A549 (cell line): ENCODE measurements at regions not wholly inside any gene's neighbourhood (a gene's known extent, or its start where the extent isn't known, plus 50 kb on each side); places are given as distances from the start of the nearest gene placed in this dataset.
A peak's percentile ranks its signal among the peaks of the same experiment; 100 is the strongest.

ENCODE experiments used
- ATAC-seq, 2 experiments: fragments of 200-7000 bp in 1 of 2; fragments of >200 bp in 1 of 2; cut with Nextera tagmentation in 1 of 2; cut with Tn5 transposase in 1 of 2; 3 replicates each; pipeline versions ENCODE4 v1.8.0 to v1.9.1; 2018 to 2020; ENCODE audit warnings: mild to moderate bottlenecking in 1 of 2, moderate library complexity in 1 of 2
- CTCF ChIA-PET: fragments of 300-600 bp; sonication (Branson Sonifier 250); formaldehyde crosslinking; extraction: SDS; loops from one replicate; lab custom pipeline; 2021; ENCODE audit warnings: antibody characterized with exemption, inconsistent platforms; lab: Yijun Ruan, JAX
- POLR2A ChIA-PET: fragments of 350-600 bp; formaldehyde crosslinking; extraction: SDS; loops from one replicate; lab custom pipeline; 2021; ENCODE audit warnings: antibody characterized with exemption, inconsistent platforms; lab: Yijun Ruan, JAX
- DNase-seq, 2 experiments: peaks; one replicate each; pipeline versions ENCODE4 v3.0.0 to v3.0.0-alpha.2; 2011 to 2016; ENCODE audit warnings: low read depth in 1 of 2, low spot score in 1 of 2
- FAIRE-seq: peaks from 2 replicates; lab custom pipeline; 2011; peaks lifted over from hg19 to GRCh38; lab: Jason Lieb, UNC
- H3K27ac ChIP-seq, 2 experiments: fragments of >200 bp; sonication (Bioruptor Twin); formaldehyde crosslinking; 3 replicates each; pipeline ENCODE4 v1.5.1; 2016 to 2017
- H3K4me1 ChIP-seq: fragments of >200 bp; sonication (Bioruptor Twin); formaldehyde crosslinking; 3 replicates; pipeline ENCODE4 v1.6.1; 2016
- H3K4me2 ChIP-seq: fragments of >200 bp; sonication (Bioruptor Twin); formaldehyde crosslinking; 3 replicates; pipeline ENCODE4 v1.6.1; 2016
- H3K4me3 ChIP-seq: fragments of >200 bp; sonication (Bioruptor Twin); formaldehyde crosslinking; 3 replicates; pipeline ENCODE4 v1.5.1; 2016
- H3K9me3 ChIP-seq: fragments of >200 bp; sonication (Bioruptor Twin); formaldehyde crosslinking; 3 replicates; pipeline ENCODE4 v1.6.1; 2016
- CHD2 ChIP-seq: fragments of 150-350 bp; IDR thresholded peaks from 2 replicates; pipeline ENCODE4 v1.6.1; 2014; ENCODE audit warnings: low read length; ENCODE audit not compliant: partially characterized antibody
- EP300 ChIP-seq, 2 experiments: fragments of >200 bp; sonication (Bioruptor Twin); formaldehyde crosslinking; IDR thresholded peaks; 2 replicates in 1 of 2; 3 replicates in 1 of 2; pipeline ENCODE4 v1.6.1; 2016 to 2017
- ESRRA ChIP-seq: fragments of 150-350 bp; IDR thresholded peaks from 2 replicates; pipeline ENCODE4 v1.6.1; 2014; ENCODE audit warnings: mild to moderate bottlenecking, low read length, borderline replicate concordance
- JUN ChIP-seq, 2 experiments: fragments of >200 bp; sonication (Bioruptor Twin); formaldehyde crosslinking; IDR thresholded peaks; 2 replicates in 1 of 2; 3 replicates in 1 of 2; pipeline ENCODE4 v1.6.1; 2016 to 2017
- MAFK ChIP-seq: fragments of 450-650 bp; IDR thresholded peaks from 2 replicates; pipeline ENCODE4 v1.6.1; 2014; ENCODE audit not compliant: partially characterized antibody
- MAZ ChIP-seq: fragments of 150-350 bp; IDR thresholded peaks from 2 replicates; pipeline ENCODE4 v1.6.1; 2014; ENCODE audit warnings: antibody characterized with exemption, low read depth, low read length, borderline replicate concordance
- RAD21 ChIP-seq, 2 experiments: fragments of >200 bp in 1 of 2; sonication (Bioruptor Twin) in 1 of 2; formaldehyde crosslinking in 1 of 2; IDR thresholded peaks in 1 of 2; conservative IDR thresholded peaks in 1 of 2; 2 replicates in 1 of 2; 3 replicates in 1 of 2; pipeline ENCODE4 v1.6.1; 2012 to 2018; ENCODE audit warnings: inconsistent platforms in 1 of 2
- TP53 ChIP-seq: fragments of 250-450 bp; sonication (Bioruptor Pico); IDR thresholded peaks from 2 replicates; pipeline ENCODE4 v1.5.0; 2021; ENCODE audit warnings: mild to moderate bottlenecking, moderate library complexity
- ZSCAN20 ChIP-seq: fragments of 250-450 bp; sonication (Bioruptor Pico); IDR thresholded peaks from 2 replicates; pipeline ENCODE4 v1.8.0; 2022; ENCODE audit warnings: mild to moderate bottlenecking, moderate library complexity
- WGBS: methylation state at CpG from one replicate; pipeline ENCODE4 v1.1.6; 2017; ENCODE audit errors: missing lambda C conversion rate; 5-methylcytosine and 5-hydroxymethylcytosine counted together
- TF ChIP-seq, protein P1 (sequence below): fragments of 450-650 bp; IDR thresholded peaks from 2 replicates; pipeline ENCODE4 v1.6.1; 2014; ENCODE audit warnings: antibody characterized with exemption
- TF ChIP-seq, protein P2 (sequence below): IDR thresholded peaks from 2 replicates; pipeline ENCODE4 v1.6.1; 2012
- TF ChIP-seq, protein P3 (sequence below): IDR thresholded peaks from 2 replicates; pipeline ENCODE4 v1.6.1; 2012; ENCODE audit warnings: low read depth, borderline replicate concordance
- TF ChIP-seq, protein P4 (sequence below): fragments of 250-450 bp; sonication (Bioruptor Pico); IDR thresholded peaks from 2 replicates; pipeline ENCODE4 v1.5.0; 2021; ENCODE audit warnings: mild to moderate bottlenecking, moderate library complexity, borderline replicate concordance
- TF ChIP-seq, protein P5 (sequence below): fragments of >200 bp; sonication (Bioruptor Twin); formaldehyde crosslinking; IDR thresholded peaks from 3 replicates; pipeline ENCODE4 v1.5.1; 2016

DNA sequence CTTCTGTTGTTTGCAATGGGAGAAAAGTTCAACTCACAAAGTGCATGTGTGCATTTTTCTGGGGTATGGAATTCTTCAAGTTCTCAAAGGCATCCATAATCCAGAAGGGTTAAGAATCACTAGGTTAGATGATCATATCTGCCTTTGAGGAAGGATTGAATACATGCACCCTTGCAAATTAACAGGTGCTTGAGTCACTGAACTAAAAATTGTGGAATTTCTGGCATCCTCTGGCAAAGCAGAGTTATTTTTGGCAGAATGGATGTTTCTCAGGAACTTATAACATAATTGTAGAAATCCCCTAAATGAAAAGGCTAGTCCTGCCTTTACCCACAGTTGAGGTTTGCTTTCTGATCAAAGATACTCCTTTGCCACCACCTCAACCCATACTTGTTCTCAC lies 136.5 kb upstream of the DYRK2 start (continued):
- TF ChIP-seq, protein P1, sequence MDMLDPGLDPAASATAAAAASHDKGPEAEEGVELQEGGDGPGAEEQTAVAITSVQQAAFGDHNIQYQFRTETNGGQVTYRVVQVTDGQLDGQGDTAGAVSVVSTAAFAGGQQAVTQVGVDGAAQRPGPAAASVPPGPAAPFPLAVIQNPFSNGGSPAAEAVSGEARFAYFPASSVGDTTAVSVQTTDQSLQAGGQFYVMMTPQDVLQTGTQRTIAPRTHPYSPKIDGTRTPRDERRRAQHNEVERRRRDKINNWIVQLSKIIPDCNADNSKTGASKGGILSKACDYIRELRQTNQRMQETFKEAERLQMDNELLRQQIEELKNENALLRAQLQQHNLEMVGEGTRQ: no peak
- TF ChIP-seq, all 56 proteins: peak for 0

DNA sequence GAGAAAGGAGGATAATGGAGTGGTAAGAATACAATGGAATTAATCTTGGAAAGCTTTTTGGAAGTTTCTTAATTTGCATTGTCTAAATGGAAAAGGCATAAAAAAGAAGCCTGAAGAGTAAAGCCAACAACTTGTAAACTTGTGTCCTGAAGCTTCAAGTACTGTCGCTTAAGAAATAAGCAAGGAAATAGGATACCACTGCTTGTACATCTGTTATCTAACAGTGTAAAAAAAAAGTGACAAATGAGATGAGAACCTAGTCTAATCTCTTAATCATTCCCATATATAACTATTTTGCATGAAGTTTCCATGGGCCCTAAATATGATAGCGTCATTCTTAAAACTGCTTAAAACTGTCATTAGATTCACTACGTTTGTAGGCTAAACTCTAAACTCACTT lies 134.0 kb upstream of the DYRK2 start:
- TF ChIP-seq ZSCAN20 (CRISPR knock-in tag): no peak
- TF ChIP-seq, protein P2, sequence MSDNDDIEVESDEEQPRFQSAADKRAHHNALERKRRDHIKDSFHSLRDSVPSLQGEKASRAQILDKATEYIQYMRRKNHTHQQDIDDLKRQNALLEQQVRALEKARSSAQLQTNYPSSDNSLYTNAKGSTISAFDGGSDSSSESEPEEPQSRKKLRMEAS: no peak
- no peak for TF ChIP-seq MAZ
- TF ChIP-seq RAD21 (conservative IDR thresholded peaks at IDR 0.05 in 1 of 2, IDR thresholded peaks at IDR 0.05 in 1 of 2): no peak

DNA sequence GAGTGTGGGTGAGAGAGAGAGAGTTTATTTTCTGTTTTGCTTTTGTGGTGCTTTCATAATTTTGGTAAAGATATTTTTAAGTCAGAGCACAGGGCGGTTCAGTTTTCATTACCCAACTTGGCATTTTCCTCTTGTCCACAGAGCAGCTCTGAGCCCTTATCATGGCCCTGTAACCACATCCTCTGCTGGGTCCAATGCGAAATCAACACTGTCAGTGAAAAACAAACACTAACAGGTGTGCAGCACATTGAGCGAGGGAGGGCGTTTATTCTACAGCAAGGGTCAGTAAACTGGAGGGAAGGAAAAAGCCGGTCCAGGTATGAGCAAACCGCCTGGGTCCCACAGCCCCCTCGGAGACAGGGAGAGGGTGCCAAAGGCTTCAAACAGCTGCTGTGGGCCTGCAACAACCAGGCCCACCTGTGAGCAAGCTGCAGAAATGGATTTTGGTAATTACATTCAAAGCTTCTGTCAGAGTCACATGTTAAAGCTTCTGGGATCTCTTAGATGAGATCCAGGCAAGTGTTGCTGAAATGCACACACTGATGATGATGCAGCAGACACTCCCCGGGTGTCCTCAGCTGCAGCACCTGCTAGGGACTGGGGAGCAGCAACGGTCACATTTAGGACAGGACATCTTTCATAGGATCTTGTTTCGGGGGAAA lies 132.7 kb upstream of the DYRK2 start:
- DNase-seq: no peak
- Histone ChIP-seq H3K4me1 (0 out of 3 replicates have a peak, but pooled peaks cover 7% of the 10 kb centered on the region), H3K4me3 (no peak overlapping the region), H3K9me3 (no peaks in the 10 kb centered on the region), H3K27ac (no peak overlapping the region), H3K4me2 (no peak overlapping the region)
- TF ChIP-seq, protein P3, sequence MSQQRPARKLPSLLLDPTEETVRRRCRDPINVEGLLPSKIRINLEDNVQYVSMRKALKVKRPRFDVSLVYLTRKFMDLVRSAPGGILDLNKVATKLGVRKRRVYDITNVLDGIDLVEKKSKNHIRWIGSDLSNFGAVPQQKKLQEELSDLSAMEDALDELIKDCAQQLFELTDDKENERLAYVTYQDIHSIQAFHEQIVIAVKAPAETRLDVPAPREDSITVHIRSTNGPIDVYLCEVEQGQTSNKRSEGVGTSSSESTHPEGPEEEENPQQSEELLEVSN: no peak
- TF ChIP-seq, protein P4, sequence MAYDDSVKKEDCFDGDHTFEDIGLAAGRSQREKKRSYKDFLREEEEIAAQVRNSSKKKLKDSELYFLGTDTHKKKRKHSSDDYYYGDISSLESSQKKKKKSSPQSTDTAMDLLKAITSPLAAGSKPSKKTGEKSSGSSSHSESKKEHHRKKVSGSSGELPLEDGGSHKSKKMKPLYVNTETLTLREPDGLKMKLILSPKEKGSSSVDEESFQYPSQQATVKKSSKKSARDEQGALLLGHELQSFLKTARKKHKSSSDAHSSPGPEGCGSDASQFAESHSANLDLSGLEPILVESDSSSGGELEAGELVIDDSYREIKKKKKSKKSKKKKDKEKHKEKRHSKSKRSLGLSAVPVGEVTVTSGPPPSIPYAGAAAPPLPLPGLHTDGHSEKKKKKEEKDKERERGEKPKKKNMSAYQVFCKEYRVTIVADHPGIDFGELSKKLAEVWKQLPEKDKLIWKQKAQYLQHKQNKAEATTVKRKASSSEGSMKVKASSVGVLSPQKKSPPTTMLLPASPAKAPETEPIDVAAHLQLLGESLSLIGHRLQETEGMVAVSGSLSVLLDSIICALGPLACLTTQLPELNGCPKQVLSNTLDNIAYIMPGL (CRISPR knock-in tag): no peak
- TF ChIP-seq TP53 (CRISPR knock-in tag): no peak
- no peak for TF ChIP-seq RAD21 (conservative IDR thresholded peaks at IDR 0.05 in 1 of 2, IDR thresholded peaks at IDR 0.05 in 1 of 2)
- TF ChIP-seq, protein P5, sequence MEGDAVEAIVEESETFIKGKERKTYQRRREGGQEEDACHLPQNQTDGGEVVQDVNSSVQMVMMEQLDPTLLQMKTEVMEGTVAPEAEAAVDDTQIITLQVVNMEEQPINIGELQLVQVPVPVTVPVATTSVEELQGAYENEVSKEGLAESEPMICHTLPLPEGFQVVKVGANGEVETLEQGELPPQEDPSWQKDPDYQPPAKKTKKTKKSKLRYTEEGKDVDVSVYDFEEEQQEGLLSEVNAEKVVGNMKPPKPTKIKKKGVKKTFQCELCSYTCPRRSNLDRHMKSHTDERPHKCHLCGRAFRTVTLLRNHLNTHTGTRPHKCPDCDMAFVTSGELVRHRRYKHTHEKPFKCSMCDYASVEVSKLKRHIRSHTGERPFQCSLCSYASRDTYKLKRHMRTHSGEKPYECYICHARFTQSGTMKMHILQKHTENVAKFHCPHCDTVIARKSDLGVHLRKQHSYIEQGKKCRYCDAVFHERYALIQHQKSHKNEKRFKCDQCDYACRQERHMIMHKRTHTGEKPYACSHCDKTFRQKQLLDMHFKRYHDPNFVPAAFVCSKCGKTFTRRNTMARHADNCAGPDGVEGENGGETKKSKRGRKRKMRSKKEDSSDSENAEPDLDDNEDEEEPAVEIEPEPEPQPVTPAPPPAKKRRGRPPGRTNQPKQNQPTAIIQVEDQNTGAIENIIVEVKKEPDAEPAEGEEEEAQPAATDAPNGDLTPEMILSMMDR: no peak
- no peak for TF ChIP-seq ESRRA
- ChIA-PET CTCF (no interaction called here), POLR2A (no interaction called here)
- ATAC-seq: no peak
- FAIRE-seq: no peak
- WGBS: 66% methylated on average over 10 of the region's 10 CpGs

More for the DNA sequence above, 134.0 kb upstream of the DYRK2 start:
- DNase-seq: no peak
- Histone ChIP-seq H3K27ac (no peak overlapping the region), H3K4me1 (0 out of 3 replicates have a peak, but pooled peaks cover 7% of the 10 kb centered on the region), H3K4me2 (no peak overlapping the region), H3K4me3 (no peak overlapping the region), H3K9me3 (no peaks in the 10 kb centered on the region)
- ATAC-seq: no peak
- WGBS: 81% methylated on average over 3 of the region's 3 CpGs
- CTCF ChIA-PET: interaction anchor here (1.0 kb wide), 1 partner anchor 10 kb away, joined by 3 read pairs; no protein-coding TSS in a partner anchor
- POLR2A ChIA-PET: no interaction called here
- no peak for FAIRE-seq

DNA sequence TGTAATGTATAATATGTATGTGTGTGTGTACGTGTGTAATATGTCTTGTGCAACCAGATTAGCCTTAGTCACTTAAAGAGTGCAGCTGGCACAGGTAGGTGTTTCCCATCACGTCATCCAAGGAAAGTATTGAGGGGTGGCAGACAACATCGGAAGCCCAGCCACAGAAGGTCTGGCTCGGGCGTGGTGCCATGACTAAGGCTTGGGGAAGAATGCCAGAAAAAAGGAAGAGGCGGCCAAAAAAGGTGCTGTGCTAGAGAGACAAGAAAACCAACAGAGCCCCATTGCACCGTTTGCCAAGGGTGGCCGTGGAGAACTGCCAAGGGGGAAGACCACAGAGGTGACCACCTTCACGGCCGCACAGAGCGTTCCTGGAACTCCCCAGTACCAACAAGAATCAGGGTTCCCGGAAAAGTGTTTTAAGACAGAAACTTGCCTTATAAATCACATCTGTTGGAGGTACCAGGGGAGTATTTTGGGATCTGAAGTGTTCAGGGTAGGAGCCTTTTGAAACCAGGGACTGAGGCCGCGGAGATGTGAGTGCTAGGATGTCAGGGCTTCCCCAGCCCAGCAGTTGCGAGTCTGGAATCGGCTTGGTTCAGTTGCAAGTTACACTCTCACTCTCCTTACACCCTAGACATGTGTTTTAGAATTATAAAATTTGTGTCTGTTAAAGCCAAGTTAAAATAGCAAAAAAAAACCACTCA lies 131.2 kb upstream of the DYRK2 start:
- FAIRE-seq (no peak), ATAC-seq (peak; percentile 39 to 48; a peak in 4 of 6 replicates), DNase-seq (peak; percentile 10 to 38)
- Histone ChIP-seq H3K9me3 (no peaks in the 10 kb centered on the region), H3K4me1 (0 out of 3 replicates have a peak, but pooled peaks cover 7% of the 10 kb centered on the region), H3K4me2 (0 out of 3 replicates have a peak overlapping the region, but pooled peaks have one; percentile 11), H3K27ac (no peak overlapping the region), H3K4me3 (no peak overlapping the region)
- ChIA-PET POLR2A (no interaction called here), CTCF (no interaction called here)
- TF ChIP-seq JUN (IDR thresholded peaks at IDR 0.05): no peak
- TF ChIP-seq CHD2: no peak
- TF ChIP-seq EP300 (IDR thresholded peaks at IDR 0.05): no peak
- no peak for TF ChIP-seq MAFK
- no peak for TF ChIP-seq ESRRA
- 54% methylated on average over 16 of the region's 16 CpGs for WGBS
